Astrocyte (in vitro differentiated cells and primary cell): ENCODE measurements at regions not wholly inside any gene's neighbourhood (a gene's known extent, or its start where the extent isn't known, plus 50 kb on each side); places are given as distances from the start of the nearest gene placed in this dataset.

ENCODE experiments used
- EZH2 ChIP-seq: IDR thresholded peaks from 2 replicates; pipeline ENCODE4 v1.6.1; 2012; ENCODE audit warnings: mild to moderate bottlenecking, low read length, inconsistent platforms; ENCODE audit not compliant: insufficient read depth
- TF ChIP-seq, protein P1 (sequence below): IDR thresholded peaks from 2 replicates; pipeline ENCODE4 v1.5.1; 2011; ENCODE audit warnings: low read depth, mild to moderate bottlenecking, inconsistent platforms, low read length, moderate library complexity; ENCODE audit not compliant: insufficient read depth

DNA sequence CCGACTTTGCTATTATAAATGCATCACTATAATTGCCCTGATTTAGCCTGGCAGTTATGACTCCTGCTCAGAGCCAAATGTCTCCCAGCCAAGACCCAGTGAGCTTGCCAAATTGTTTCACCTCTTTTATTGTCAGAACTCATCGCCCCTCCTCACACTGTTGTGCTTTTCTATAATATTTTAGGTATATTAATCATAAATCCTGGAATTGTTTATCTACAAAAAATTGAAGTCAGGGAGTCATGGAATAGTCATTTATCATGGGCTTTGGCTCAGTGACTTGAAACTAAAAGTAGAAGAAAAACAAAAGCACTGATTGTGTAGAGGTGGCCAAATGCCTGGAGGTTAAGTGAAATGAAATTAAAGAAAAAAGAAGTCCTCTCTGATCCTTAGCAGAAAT, 85.6 kb downstream of the PFDN4 start:
- no peak for TF ChIP-seq EZH2
- TF ChIP-seq, protein P1, sequence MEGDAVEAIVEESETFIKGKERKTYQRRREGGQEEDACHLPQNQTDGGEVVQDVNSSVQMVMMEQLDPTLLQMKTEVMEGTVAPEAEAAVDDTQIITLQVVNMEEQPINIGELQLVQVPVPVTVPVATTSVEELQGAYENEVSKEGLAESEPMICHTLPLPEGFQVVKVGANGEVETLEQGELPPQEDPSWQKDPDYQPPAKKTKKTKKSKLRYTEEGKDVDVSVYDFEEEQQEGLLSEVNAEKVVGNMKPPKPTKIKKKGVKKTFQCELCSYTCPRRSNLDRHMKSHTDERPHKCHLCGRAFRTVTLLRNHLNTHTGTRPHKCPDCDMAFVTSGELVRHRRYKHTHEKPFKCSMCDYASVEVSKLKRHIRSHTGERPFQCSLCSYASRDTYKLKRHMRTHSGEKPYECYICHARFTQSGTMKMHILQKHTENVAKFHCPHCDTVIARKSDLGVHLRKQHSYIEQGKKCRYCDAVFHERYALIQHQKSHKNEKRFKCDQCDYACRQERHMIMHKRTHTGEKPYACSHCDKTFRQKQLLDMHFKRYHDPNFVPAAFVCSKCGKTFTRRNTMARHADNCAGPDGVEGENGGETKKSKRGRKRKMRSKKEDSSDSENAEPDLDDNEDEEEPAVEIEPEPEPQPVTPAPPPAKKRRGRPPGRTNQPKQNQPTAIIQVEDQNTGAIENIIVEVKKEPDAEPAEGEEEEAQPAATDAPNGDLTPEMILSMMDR: no peak
